ENCODE measurements at regions not wholly inside any gene's neighbourhood (a gene's known extent, or its start where the extent isn't known, plus 50 kb on each side); places are given as distances from the start of the nearest gene placed in this dataset.
"Not testable (repeated sequence)": the region's sequence is repeated elsewhere in the genome, so short reads cannot be mapped to it uniquely, and the experiment has no call there.

DNA sequence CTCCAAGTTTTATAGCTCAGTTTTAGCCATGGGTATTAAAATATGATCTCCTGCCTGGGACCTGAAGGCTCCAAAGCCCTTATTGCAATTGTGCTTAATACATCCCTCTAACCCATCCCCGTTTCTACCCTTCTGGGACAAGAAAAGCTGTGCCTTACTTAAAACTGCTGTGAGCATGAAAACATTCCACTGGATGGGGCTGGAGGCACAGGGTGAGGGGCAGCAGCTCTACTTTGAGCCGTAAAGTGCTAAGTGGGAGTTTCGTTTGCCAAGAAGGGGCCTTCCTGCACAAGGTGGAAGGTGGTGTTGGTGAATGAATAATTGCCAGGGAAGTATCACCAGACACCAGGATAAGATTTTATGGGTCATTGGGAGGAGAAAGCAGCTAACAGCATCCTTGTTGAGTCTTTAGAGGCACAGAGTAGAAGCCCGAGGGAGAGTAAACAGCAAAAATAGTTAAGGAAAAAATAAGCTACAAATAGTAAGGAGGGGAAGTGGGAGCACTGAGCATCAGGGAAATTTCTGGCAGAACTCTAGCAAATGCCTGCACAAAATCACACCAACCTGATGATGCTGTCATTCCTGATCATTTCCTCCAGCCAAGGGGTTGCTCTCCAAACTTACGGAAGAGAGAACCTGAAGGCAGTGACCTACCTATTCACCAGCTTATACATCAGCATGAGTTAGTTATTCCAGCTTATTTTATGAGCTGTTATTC lies 218.4 kb downstream of the MREG start:
- no peak for DNase-seq (ENCODE audit: low read depth)

- peak; percentile 91 for DNase-seq (ENCODE audit: low read depth)
Observed at GRCh38 chr2:215793747-215794595, 219.4 kb downstream of the MREG start.

DNA sequence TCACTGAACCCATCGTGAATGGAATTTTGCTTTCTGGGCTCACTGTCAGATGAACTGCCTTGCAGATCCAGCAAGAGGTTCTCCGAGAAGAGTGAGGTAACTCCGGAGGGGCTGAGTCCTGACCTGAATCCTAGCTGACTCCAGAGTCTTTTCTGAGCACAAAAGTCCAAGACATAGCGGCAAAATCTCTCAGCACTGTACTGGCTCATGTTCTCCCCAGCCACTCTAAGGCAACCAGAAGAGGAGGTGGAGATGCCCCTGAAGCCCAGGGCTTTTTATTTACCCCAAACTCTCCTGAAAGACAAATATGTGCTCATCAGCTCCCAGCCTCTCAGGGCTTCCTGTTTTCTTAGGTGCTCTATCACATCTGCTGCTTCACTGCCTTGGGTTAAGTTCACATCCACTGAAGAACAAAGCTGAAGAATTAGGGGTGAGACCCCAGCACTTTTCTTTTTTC lies 221.8 kb downstream of the MREG start:
- no peak for DNase-seq (ENCODE audit: low read depth)

GRCh38 chr2:215790523-215791421 lies 222.6 kb downstream of the MREG start:
- no peak for DNase-seq (ENCODE audit: low read depth)

DNA sequence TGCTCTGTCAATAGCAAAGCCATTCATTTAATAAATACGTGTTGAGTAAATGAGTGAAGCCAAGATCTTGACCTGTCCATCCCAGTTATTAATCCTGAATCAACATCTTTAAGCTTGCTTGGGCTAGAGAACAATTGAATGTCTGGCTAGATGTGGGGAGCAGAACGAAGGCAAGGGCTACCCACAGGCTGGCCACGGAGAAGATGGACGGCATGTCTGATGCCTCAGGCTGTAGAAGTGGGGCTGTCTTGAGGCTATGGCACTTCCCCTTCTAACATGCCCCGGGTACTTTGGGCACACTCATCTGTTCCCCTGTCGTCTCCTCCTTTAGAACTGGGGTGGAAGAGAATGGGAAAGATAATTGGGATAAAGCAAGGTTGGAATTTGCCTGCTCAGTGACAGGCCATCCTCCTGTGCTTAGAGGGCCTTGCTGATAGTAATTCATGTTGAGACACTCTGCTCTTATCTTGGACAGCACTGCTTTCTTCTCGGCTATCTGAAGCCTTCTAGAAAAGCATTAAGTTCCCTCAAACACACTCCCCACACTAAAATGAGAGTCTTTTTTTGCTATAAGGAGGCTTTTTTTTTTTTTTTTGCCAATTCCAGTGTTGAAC lies 225.7 kb downstream of the MREG start:
- no peak for DNase-seq (ENCODE audit: low read depth)

DNA sequence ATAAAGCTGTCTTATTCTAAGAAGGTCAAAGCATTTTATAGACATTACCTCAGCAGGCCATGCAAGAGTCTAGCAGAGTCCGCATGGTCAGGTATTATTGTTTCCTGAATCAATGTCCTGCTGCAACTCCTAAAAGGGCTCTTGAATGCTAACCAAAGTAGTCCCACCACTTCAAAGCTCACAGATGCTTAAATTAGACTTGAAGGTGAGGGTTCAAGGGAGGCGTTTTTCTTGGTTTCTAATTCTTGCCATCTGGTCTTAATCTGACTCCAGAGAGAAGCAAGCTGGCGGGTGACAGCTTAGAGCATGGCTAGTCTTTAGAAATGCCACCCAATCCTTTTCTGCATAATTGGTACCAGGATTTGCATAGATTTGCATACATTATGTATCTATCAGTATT lies 226.3 kb downstream of the MREG start:
- no peak for DNase-seq (ENCODE audit: low read depth)

- DNase-seq (ENCODE audit: low read depth): peak; percentile 41
Observed at GRCh38 chr2:215784371-215784783, 229.0 kb downstream of the MREG start.

DNA sequence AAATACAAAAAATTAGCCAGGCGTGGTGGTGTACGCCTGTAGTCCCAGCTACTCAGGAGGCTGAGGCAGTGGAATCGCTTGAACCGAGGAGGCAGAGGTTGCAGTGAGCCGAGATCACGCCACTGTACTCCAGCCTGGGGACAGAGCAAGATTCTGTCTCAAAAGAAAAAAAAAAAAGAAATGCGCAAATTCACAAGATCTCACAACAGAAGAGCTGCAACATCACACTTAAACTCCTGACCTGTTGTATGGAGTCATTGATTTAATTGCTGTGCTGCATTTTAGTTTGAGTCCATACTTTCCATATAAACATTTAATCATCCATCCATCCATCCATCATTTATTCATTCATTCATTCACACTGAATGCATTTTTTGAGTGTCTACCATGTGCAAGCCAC lies 229.7 kb downstream of the MREG start:
- DNase-seq (ENCODE audit: low read depth): not testable (repeated sequence)

GRCh38 chr2:215782965-215783364 lies 230.4 kb downstream of the MREG start:
- no peak for DNase-seq (ENCODE audit: low read depth)

GRCh38 chr2:215782295-215782694 lies 231.1 kb downstream of the MREG start:
- no peak for DNase-seq (ENCODE audit: low read depth)

DNA sequence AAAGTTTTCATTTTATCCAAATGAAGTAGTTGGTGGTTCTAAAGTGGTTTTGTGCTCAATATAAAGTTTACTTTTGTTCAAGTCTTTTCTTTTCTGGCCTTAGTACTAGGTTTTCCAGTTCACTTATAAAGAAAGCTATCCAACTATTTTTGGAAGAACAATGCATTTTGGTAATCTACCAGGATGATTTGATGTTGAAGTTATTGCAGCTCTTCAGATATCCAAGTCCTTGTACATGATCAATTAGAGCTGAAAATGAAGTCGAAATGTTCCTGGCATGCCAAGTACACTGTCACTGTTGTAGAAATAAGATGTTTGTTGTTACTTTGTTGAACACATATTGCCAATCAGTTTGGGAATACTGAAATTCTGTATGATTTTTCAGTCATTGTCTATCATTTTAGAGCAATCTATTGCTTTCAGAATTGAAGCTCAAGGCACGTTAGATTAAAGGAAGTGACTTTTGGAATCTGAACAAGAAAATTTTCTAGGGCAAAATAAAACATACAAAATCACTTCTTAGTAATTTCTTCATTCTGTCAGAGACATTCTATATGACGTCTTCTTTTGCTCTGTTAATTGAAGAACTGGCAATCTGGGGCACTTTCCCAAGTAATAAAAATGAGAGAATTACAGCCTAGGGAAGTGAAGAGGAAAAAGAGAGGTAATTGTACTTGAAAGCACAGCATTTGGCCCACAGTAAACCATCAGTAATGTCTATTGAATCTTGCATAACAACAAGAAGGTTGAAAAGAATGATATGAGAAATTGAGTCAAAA lies 232.3 kb downstream of the MREG start:
- no peak for DNase-seq (ENCODE audit: low read depth)

DNA sequence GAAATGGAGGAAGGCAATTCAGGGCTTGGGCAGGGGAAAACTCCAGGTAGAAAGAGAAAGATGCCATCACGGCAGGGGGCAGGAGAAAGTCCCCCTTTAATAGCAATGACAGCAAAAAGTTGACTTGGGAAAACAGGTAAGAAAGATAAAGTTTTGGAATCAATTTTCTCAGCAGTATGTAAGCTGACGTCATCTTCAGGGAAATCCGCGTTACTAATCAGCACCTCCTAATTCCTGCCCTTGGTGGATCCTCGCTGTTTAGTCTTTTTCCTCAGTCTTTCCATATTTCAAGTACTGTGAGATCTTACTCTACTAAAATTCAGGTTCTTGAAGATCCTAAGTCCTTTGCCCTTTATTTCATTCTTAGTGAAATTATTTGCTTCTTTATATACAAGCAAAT lies 233.0 kb downstream of the MREG start:
- DNase-seq (ENCODE audit: low read depth): no peak

GRCh38 chr2:215779912-215780311 lies 233.4 kb downstream of the MREG start:
- no peak for DNase-seq (ENCODE audit: low read depth)

GRCh38 chr2:215777465-215778044 lies 235.8 kb downstream of the MREG start:
- DNase-seq (ENCODE audit: low read depth): no peak

GRCh38 chr2:215775106-215775505 lies 238.2 kb downstream of the MREG start:
- no peak for DNase-seq (ENCODE audit: low read depth)

DNA sequence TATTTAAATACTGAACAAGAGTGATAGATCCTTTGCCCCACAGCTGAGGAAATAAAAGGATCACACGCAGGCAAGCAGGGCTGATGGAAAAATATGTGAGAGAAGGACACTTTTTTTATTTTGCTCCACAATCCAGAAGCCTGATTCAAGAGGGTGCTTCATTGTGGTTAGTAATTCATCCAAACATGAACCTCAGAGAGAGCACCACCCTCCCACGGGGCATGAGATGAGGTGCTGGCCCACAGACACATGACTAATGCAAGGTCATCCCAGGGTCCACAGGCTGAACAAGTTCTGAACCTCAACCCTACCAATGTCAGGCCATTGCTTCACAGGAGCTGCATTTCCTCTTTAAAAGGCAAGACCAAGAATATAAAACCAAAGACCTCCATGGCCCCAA lies 239.6 kb downstream of the MREG start:
- DNase-seq (ENCODE audit: low read depth): peak; percentile 96

DNA sequence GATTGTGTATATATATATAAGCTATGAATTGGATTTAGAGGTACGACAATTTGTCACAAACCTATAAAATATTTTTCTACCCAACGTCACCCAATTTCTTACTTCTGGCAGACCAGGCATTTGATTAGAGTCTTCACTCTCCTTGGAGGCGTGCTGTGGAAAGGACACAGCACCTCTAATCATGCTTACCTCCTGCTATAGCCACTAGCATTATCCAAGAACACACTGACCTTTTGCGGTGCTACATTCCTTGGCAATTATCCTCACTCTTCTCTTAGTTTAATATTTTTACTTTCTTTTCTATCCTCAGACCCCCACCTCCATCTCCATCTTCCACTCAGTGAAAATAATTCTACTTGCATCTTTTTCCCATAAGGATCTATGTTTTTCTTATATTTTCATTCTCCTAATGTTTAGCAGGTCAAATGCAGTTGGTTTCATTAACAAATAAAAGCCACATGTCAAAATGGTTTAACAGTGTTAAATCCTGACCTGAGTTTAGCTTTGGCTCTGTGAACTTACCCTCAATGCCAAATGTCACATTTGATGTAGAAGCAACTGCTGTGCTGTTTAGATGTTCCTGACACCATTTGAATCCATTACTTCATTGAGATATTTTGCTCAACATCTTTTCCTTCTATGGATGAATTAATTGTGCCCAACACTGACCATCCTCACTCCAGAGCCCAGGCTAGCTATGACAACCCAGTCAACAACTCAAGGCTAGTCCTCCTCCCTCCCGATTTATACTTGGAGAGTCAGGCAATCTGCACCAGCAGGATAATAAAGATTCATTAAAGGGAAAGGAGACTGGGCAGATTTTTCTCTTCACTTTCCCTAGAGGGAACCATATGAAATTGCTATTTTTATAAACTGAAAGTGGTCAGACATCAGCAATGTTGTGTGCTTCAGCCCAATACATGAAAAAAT lies 240.5 kb downstream of the MREG start:
- DNase-seq (ENCODE audit: low read depth): peak; percentile 41

GRCh38 chr2:215772003-215772402 lies 241.3 kb downstream of the MREG start:
- DNase-seq (ENCODE audit: low read depth): no peak

GRCh38 chr2:215771241-215771640 lies 242.1 kb downstream of the MREG start:
- no peak for DNase-seq (ENCODE audit: low read depth)

DNA sequence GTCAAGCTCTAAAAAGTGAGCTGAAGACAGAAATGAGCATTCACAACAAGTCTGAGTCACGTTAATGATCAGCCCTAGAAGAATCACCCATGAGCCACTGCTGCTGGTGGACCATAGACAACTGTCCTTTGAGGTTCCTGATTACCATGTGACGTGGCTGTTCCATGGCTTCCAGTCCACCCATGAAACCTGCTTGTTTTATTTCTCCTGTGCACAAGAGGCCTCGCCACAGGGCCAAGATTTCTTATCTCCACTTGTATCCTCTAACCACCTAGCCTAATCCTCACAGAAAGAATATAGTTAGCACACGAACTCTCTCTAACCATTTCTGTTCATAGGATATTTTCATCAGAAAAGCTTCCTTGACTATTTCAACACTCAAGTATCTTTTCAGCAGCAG lies 242.7 kb downstream of the MREG start:
- no peak for DNase-seq (ENCODE audit: low read depth)
